Activated T-helper 1 cell treated with anti-CD3 and anti-CD28 coated beads, Interleukin-2, amount 50 U/mL, for 16 hours (primary cell): ENCODE measurements at regions not wholly inside any gene's neighbourhood (a gene's known extent, or its start where the extent isn't known, plus 50 kb on each side); places are given as distances from the start of the nearest gene placed in this dataset.

ENCODE experiments used
- DNase-seq, 2 donors: peaks; one replicate each; pipeline ENCODE4 v3.0.0-alpha.2; 2020; ENCODE audit warnings: low read depth in 1 of 2, low spot score in 1 of 2

DNA sequence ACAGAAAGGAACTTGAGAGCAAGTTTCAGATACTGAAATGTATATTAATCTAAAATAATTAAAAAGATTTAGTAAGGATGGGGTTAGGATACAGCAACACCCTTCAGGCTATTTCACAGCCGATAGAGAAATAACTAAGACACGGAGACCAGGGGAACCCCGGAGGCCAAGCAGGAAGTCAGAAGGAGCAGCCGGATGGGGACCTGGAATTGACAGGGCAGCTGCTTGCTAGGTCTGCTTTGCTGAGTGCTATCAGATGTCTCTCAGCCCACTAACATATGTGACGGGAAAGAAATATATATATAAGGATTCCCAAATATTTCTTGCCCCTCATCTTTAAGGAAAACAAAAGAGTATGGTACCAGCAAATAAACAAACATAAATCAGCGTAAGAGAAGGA is 154.1 kb upstream of the CDH5 start:
- no peak for DNase-seq

DNA sequence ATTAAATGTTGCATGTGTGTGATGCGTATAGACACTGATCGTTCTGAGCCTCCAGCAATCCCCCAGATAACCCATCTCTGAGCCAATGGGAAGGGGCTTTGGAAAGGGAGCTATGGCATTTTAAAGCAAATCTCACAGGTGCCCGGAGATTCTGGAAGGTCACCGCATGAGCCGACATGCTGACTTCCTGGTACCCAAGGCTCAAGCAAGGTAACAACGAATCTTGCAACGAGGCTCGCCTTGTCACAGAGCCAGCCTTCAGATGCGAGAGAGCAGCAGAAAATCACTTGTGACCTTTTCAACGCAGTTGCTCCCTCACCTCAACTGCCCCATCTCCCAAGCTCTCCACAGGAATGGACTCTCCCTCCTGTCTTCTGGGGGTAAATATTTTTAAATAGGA is 154.8 kb upstream of the CDH5 start:
- DNase-seq = no peak

DNA sequence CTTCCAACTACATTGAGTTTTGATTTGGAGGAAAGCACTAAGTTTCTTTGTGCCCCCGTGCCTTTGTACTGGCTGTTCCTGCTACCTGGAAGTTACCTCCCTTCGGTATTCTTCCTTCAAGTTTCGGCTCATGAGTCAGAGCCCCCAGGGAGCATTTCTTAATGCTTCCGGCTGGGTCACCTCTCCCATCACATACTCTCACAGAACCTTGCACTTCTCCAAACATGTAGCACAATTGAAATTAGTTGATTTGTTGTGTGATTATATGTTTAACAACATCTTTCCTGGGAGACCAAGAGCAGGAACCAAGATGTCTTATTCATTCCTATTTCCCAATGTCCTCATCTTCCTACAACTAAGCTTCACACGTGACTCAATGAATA is 158.6 kb upstream of the CDH5 start:
- DNase-seq = no peak

DNA sequence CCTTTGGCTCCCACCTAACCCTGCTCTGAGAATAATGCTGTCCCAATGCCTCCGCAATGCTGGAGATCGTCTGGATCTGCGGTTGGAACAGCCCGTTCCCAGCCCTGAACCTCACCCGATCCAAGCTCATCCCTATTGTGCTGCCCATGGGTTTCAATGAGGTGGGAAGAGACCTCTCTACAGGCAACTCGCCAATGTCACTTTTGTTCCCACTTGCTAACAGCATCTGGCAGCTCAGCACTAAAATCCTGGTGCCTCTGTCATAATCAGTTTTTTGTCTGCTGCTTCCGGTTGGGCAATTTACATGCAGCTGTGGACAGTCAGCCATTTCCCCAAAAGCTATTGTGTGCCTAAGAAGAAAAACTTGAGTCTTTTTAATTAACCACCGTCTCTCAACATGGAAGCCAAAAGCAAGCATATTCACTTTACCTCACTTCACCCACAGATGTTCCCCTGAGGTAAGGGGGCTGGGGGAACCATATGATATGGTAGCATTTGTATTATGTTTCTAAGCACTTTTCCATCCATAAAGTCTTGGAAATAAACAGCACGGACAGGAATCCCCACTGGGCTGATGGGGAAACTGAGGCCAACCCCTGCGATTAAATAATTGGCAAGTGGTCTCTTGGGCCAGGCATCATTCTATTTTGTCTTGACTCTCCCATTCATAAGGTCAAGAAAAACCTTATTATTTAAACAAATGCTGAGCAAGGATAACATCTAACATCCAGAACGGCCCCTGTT is 159.2 kb upstream of the CDH5 start:
- DNase-seq = no peak

DNA sequence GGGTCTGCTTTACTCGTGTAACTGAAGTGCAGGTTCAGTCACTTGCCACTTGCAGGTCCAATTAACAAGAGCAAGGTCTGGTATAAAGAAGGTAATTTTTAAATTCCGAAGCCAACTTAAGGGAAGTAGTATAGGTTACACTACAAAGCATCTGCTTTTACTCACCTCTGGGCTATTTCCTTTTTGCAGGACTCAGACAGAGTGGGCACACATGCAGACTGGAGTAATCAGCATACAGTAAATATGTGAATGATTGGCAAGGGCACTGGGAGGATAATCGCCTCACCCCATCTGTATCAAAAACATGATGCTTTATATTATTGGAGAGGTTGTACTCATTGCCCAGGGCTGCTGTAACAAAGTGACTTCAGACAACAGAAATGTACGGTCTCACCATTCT is 160.1 kb upstream of the CDH5 start:
- no peak for DNase-seq

DNA sequence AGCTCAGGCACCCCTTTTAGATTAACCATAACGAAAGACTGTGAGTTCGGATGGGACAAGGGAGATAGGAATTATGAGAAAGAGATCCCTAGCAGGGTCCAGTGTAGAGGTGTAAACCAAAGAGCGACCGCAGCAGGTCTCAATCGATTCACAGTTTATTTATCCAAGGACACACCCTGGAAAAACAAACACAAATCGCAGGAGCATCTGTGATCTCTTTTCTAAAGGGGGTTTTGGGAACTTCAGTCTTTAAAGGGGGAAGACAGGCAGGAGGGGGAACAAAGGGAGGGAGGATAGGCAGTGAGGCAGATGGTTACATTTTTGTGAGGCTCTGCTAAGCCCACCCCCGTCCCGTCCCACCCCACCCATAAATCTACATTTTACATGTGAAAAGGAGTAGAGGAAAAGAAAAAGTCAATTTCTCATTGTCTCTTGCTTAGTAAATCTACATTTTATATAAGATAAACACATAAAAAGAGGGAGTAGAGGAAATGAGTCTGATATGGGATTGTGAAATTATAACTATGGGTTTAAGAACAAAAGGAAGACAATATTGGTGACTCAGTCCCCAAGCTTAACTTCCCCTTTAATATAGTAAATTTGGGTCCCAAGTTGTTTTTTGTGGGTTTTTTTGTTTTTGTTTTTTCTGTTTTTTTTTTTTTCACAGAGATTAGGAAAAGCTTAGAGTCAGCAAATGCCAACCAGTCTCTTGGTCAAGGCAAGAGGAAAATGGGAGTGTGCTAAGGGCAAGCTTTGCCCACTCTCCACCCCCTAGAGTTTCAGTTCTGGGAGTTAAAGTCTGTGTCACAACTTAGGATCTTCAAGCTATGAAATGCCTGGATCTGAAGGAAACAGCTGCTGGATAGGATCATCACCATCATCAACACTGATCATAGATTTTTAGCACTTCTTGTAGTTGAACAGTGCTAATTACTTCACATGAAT is 160.9 kb upstream of the CDH5 start:
- no peak for DNase-seq

DNA sequence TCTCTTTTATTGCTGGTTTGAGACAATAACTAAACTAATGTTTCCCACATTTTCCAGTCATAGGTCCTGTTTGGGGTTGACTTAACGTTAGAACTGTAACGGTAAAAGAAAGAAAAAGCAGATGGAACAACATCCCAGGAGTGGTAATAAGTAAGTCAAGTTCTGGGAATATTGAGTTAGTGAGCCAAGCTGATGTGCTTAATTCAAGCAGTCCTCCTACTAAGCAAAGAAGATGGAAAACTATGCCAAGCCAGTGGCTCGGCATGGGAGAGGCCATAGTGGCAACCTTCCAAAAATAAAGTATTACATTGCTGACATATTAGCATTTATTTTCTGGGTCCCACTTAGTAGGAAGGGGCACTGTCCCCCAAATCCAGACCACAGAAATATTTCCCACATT is 161.7 kb upstream of the CDH5 start:
- DNase-seq = no peak

DNA sequence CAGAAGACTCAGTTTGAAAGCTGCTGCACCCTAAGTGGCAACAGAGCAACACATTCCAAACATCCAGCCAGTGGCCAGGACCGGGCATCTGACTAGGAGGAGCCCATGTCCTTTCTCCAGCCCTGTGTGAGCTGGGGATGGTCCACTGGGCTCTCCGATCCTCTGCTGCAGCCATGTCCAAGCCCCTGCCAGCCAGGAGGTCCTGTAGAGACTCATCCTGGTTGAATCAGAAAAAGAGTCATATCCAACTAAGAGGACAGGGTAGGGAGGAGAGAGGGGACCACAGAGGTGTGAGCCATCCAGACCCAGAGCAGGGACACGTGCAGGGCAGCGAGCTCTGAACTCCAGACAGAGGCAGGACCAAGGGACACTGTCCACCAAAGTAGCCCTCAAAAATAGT is 163.0 kb upstream of the CDH5 start:
- DNase-seq = no peak

DNA sequence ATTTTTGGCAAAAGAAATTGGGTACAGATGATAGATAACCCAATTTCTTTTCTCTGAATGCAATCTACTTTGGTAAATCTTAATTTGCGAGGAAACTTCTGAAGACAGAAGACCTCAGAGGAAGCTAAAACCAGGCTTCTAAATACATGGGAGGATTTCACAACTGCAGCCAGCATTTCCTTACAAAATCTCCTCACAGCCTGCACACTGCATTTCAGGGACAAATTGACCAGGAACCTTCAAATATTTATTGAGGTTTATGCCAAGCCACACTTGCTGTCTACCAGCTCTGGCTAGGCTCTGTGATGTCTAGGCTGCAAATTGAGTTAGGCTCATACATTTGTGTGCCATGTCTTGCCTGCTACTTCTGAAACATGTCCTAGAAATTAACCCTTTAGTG is 167.3 kb upstream of the CDH5 start:
- no peak for DNase-seq

DNA sequence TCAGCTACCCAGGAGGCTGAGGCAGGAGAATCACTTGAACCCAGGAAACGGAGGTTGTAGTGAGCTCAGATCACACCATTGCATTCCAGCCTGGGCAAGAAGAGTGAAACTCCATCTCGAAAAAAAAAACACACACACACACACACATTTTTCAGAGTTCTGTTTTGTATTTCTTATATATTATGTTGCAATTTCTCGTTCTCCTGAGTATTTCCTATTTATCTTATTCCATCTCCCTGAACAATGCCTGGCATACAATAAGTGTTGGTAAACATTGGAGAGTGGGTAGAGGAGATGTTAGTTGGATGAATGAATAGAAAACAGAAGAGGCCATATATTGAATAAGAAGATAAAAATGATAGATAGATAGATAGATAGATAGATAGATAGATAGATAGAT is 167.8 kb upstream of the CDH5 start:
- DNase-seq = no peak

DNA sequence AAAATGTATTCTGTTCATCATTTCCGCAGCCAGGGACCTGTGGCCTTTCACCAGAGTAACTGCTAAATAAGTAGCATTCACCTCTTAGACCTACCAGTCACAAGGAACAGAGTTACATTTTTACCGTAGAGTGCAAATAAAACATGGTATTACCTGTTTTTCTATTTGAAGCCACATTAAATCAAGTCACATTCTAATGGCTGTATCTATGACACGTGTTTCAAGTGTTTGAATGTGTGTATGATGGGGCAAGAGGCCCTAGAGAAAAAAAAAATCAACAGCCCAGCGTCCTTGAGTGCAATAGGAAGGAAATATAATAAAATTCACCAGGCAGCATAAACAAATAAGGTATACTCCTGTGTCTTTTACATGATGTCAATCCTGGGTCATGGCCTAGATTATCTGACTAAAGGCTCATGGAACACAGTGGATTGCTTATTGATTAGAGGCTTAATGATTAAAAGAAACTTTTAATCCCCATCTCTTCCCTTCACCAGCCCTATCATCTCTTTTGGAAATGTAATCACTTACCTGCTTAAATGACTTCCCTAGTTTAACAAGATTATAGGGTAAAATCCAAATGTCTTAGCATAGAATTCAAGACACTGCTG is 168.7 kb upstream of the CDH5 start:
- DNase-seq = no peak

DNA sequence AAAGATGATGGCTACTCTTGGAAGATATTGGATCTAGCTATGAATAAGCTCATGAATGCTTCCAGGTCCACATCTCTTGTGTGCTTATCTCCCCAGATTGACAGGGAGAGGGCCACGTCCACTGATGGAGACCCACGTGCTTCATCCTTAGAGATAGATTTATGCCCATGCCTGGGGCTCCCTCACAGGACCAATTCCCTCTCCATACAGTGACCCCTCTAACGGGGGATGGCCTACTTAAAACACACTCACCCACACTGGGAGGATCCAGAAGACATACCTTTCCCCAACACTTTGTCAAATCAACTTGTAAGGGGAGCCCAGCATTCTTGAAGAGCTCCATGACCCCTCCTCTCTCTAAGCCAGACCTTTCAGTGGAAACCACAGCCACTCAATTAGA is 169.7 kb upstream of the CDH5 start:
- DNase-seq = no peak

DNA sequence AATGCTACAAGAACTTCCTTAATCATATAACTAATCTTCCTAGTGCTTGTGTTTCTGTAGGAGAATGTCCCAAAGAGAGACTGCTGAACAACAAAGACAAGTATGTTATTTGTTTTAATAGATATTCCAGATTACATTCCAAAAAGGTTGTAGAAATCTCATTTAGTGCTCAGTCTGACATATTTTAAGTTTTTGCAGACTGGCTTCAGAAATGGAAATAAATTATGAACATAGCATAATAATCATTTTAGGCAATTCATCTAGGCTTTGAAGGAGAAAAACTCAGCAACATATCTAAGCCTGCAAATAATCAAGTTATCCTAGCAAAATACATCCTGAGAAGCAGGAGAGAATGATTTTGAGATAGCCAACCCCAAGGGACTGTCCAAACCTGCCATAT is 171.6 kb upstream of the CDH5 start:
- no peak for DNase-seq

DNA sequence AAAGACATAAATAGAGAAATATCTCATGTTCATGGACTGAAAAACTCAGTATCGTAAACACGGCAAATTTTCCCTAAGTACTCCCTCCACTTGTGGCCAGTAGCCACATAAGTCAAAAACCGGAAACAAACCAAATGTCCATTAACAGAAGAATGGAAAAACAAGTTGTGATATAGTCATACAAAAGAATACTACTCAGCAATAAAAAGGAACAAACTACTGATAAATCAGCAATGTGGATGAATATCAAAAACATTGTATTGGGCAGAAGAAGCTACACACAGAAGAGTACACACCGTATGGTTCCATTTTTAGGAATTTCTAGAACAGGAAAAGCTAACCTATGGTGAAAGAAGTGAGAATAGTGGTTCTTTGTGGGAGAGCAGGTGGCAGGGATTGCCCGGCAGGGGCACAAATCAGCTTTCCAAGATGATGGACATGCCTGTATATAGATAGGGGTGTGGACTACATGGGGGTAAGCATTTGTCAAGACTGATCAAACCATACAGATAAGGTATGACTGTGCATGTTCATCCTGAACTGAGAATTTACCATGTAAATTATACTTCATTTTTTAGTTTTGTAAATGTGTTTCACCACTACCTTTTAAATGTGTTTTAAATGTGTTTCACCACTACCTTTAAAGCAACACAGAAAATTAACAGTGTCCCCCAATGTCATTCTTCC is 172.8 kb upstream of the CDH5 start:
- DNase-seq = no peak

DNA sequence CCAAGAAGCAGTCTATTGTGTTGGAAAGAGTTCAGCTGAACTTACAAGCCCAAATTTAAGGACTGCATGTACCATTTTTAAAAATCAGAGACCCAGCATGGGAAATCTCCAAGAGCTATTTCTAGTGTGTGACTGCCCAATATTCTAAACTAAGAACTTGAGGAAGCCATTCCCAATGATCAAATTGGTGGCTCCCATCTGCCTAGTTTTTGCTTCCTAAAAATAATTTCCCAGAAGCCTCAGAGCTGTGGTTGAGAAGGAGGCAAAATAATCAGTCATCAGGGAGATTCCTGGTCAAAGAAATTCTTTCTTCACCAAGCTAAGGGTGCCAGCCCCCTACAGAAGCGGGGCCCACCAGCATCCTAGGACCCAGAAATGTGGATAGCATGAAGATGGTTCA is 176.1 kb upstream of the CDH5 start:
- DNase-seq = no peak

DNA sequence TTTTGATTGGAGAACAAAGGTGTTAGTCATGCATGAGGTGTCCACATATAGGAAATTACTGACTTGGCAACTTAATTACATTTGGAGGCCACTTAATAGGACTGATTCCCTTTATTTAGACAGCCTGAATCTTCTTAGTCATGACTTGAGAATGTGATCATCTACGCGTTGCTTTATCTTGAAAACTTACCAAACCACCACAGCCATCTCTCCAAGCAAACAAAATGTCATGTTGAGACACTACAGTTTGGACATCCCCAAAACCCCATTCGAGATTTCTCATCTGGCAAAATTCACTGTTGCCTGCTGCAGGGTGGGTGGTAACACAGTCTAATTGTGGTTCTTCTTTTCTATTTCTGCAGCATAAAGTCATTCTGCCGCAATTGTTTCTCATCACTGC is 176.5 kb upstream of the CDH5 start:
- no peak for DNase-seq

DNA sequence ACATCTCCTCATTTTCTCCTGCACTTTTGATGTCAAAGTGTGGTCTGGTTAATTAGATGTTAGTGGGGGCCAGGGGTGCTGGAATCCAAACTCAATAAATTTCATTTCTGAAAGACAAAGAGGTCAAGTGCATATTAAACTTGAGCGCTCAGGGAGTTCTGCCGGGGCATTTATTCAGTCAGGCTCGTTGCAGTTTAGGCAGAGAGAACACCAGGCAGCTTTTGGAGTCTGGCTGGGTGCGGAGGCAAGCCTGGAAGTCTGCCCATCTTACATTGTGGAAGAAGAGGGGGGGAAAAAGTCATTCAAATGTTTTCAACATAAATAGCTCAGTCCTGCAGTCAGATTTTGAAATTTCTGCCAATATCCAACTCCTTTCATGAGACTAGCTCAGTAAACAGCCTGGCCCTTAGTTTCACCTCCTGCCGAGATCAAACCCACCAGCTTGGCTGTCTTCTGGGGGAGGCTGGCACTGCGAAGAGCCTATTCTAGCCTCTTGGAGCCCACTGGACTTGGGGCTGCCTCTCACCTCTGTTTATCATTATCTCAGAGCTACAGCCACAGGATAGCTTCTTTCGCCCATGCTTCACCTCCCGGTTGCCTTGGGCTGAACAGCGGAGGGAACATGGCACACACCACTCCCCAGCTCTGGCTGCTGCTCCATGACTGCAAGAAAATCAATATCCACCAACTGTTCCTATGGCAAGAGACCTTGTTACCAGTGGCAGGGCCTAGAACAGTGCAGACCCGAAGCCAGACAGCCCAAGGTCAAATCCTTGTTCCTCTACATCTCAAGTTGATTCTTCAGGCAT is 177.4 kb upstream of the CDH5 start:
- DNase-seq = no peak

DNA sequence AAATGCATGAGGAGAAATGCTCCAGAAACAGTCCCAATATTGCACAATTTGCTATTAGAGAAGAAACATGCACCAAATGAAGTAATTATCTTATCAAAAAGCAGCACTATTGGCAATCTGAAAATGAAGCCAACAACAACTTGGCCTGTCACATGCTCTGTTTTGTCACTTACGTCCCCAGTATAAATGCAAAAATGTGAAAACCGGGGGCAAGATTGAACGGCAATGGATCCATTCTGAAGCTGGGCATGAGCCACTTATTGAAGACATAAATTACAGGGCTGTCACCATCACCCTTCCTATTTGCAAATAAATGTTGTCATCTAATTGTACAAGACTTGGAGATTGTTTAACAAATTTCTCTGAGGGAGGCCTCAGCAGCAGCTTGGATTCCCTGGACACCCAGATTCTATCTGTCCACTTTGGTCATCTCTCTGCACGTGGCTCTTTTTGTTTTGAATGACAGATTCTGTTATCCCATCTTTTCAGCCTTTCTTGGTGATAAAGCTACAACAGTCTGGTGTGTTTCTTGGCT is 180.2 kb upstream of the CDH5 start:
- no peak for DNase-seq

DNA sequence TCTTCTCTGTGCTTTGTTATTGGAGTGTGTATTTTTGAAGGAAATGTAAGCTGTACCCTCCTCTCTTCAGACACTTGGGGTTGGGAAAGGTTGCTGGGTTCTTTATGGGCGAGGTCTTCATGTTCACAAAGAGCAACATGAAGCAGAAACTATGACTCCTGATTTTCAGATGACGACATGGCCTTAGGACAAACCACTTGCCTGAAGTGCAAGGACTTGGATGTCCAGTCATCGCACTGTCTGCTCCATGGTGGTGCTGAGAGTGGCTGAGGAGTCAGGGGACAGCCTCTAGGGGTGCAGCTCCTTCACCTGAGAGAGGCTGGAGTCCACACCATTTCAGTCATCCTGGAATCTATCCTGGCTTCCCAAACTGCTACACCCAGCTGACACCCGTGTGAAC is 183.9 kb upstream of the CDH5 start:
- no peak for DNase-seq

DNA sequence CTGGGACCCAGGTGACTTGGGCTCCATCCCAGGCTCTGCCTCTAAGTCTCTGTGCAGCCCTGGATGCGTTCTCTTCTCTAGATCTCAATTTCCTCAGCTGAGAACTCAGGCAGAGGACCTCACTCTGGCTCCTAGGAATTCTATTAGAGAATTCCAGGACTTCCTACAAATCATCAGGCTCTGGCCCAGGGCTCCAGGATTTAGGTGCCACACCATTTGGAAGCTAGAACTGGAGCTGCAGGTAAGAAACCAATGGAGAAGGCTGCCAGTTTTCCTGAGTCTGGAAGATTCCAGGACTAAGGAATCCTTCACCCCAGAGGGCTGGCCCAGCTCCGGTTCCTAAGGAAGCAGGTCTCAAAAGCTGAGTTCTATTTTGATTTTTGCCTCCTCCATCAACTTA is 189.8 kb upstream of the CDH5 start:
- no peak for DNase-seq

DNA sequence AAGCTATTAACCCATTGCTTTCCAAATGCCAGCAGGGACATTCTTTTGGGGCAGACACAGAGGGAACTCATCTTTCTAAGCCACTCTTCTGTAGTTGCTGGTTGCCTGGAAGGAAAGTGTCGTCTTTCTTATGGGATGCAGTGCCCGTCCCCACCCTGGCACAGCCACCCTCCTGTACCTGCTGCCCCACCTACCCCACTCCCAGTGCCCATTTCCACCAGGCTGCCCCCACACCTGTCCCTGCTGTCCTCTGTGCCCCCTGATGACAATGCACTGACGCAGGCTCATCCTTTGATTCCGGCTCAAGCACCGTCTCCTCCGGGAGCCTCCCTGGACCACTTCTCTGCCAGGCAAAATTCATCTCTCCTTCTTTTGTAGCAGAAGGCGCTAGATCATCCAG is 190.4 kb upstream of the CDH5 start:
- no peak for DNase-seq
